Endothelial cell of umbilical vein (primary cell): ENCODE measurements at regions not wholly inside any gene's neighbourhood (a gene's known extent, or its start where the extent isn't known, plus 50 kb on each side); places are given as distances from the start of the nearest gene placed in this dataset.

ENCODE experiments used
- BruUV-seq: library from RNA; stranded (reverse); fragments of 400-500 nt; replicated peaks from 2 replicates; lab custom pipeline; 2021; lab: Mats Ljungman, UMichigan
- CTCF ChIA-PET: fragments of 300-600, 350-600 bp; sonication (Branson Sonifier 250); formaldehyde crosslinking; loops from one replicate; lab custom pipeline; 2021; ENCODE audit warnings: antibody characterized with exemption, inconsistent platforms; lab: Charles Lee
- POLR2A ChIA-PET: fragments of 300-600, 350-600 bp; sonication (Branson Sonifier 250); formaldehyde crosslinking; loops from one replicate; lab custom pipeline; 2021; ENCODE audit warnings: antibody characterized with exemption, inconsistent platforms; lab: Charles Lee
- DNase-seq: peaks from one replicate; pipeline ENCODE4 v3.0.0-alpha.2; 2011; ENCODE audit warnings: low read depth, low spot score
- FAIRE-seq: peaks from 2 replicates; lab custom pipeline; 2011; peaks lifted over from hg19 to GRCh38; lab: Jason Lieb, UNC
- H2AFZ ChIP-seq: 2 replicates; pipeline ENCODE4 v1.6.0; 2012; ENCODE audit warnings: low read depth, low read length, control low read depth, inconsistent platforms
- H3K27ac ChIP-seq: 2 replicates; pipeline ENCODE4 v1.5.1; 2011; ENCODE audit warnings: low read depth, mild to moderate bottlenecking, control low read depth, low read length, moderate library complexity; ENCODE audit not compliant: insufficient read depth
- H3K27me3 ChIP-seq, 2 experiments: 2 replicates each; pipeline versions ENCODE4 v1.6.0 to v1.6.1; 2011; ENCODE audit warnings: low read length in 2 of 2, mixed read lengths in 1 of 2; ENCODE audit not compliant: control insufficient read depth in 2 of 2, insufficient read depth in 2 of 2
- H3K36me3 ChIP-seq, 2 experiments: 2 replicates in 1 of 2; 3 replicates in 1 of 2; pipeline ENCODE4 v1.5.1; 2011; ENCODE audit warnings: low read length in 2 of 2, mild to moderate bottlenecking in 1 of 2, moderate library complexity in 1 of 2; ENCODE audit not compliant: control insufficient read depth in 2 of 2, insufficient read depth in 2 of 2; ENCODE audit errors: extremely low read depth in 1 of 2
- H3K4me1 ChIP-seq: 3 replicates; pipeline ENCODE4 v1.5.1; 2011; ENCODE audit warnings: mild to moderate bottlenecking, low read length; ENCODE audit not compliant: control insufficient read depth, insufficient read depth; ENCODE audit errors: extremely low read depth
- H3K4me2 ChIP-seq: 2 replicates; pipeline ENCODE4 v1.6.1; 2011; ENCODE audit warnings: low read length, control low read depth, mixed read lengths; ENCODE audit not compliant: insufficient read depth
- H3K4me3 ChIP-seq, 3 experiments: fragments of 200-600 bp in 1 of 3; sonication (generic), shearing (Covaris generic) in 1 of 3; replicated peaks in 1 of 3; 2 replicates each; pipeline ENCODE4 v1.5.1; 2011 to 2016; ENCODE audit warnings: control low read depth in 3 of 3, low read length in 3 of 3, mild to moderate bottlenecking in 2 of 3, inconsistent platforms in 1 of 3, low read depth in 1 of 3, moderate library complexity in 1 of 3; ENCODE audit not compliant: insufficient read depth in 1 of 3
- H3K79me2 ChIP-seq: 2 replicates; pipeline ENCODE4 v1.6.0; 2012; ENCODE audit warnings: low read length, inconsistent platforms; ENCODE audit not compliant: control insufficient read depth, insufficient read depth
- H3K9ac ChIP-seq: replicated peaks from 2 replicates; pipeline ENCODE3; 2011; ENCODE audit warnings: low read length, control low read depth; ENCODE audit not compliant: insufficient read depth; ENCODE audit errors: extremely low read depth
- H3K9me1 ChIP-seq: replicated peaks from 3 replicates; pipeline ENCODE4 v1.6.0; 2011; ENCODE audit warnings: mild to moderate bottlenecking, low read length; ENCODE audit not compliant: control insufficient read depth, insufficient read depth; ENCODE audit errors: extremely low read depth
- H3K9me3 ChIP-seq: replicated peaks from 2 replicates; pipeline ENCODE4 v1.5.1; 2012; ENCODE audit warnings: low read length, inconsistent platforms; ENCODE audit not compliant: control insufficient read depth, insufficient read depth
- H4K20me1 ChIP-seq: replicated peaks from 2 replicates; pipeline ENCODE3; 2011; ENCODE audit warnings: mild to moderate bottlenecking, low read length; ENCODE audit not compliant: control insufficient read depth, insufficient read depth; ENCODE audit errors: extremely low read depth
- EZH2 ChIP-seq: IDR thresholded peaks from 2 replicates; pipeline ENCODE4 v1.6.1; 2012; ENCODE audit warnings: borderline replicate concordance, low read depth, mild to moderate bottlenecking, moderate library complexity, low read length, inconsistent platforms; ENCODE audit not compliant: severe bottlenecking
- FOS ChIP-seq: IDR thresholded peaks from 2 replicates; pipeline ENCODE4 v1.6.1; 2011; ENCODE audit warnings: mild to moderate bottlenecking, low read length, moderate library complexity, borderline replicate concordance; ENCODE audit not compliant: insufficient read depth
- GATA2 ChIP-seq: IDR thresholded peaks from 2 replicates; pipeline ENCODE4 v1.7.0; 2011; ENCODE audit warnings: low read depth, mild to moderate bottlenecking, moderate library complexity, mixed read lengths, low read length; ENCODE audit not compliant: insufficient read length, insufficient read depth
- JUN ChIP-seq: IDR thresholded peaks from 2 replicates; pipeline ENCODE4 v1.6.1; 2011; ENCODE audit warnings: borderline replicate concordance, low read depth; ENCODE audit not compliant: insufficient read length, insufficient read depth
- MYC ChIP-seq: IDR thresholded peaks from one replicate; pipeline ENCODE4 v1.6.1; 2011; ENCODE audit warnings: mild to moderate bottlenecking, low read depth, low read length
- POLR2A ChIP-seq: IDR thresholded peaks from 2 replicates; pipeline ENCODE4 v1.6.1; 2012; ENCODE audit warnings: low read depth, mild to moderate bottlenecking, control low read depth, low read length
- POLR2AphosphoS5 ChIP-seq: IDR thresholded peaks from 2 replicates; pipeline ENCODE4 v1.6.1; 2012; ENCODE audit warnings: low read depth, mild to moderate bottlenecking, control low read depth, low read length, moderate library complexity; ENCODE audit not compliant: insufficient read depth
- dilution Hi-C: fragments of 300-500 bp; cut with MboI; formaldehyde crosslinking; loops from one replicate; pipeline ENCODE4 v1.15.0; 2019; ENCODE audit warnings: low sequenced_read_pairs; ENCODE audit not compliant: extremely low pct_ligation_motif_present
- intact Hi-C: fragments of 100-400 bp; cut with micrococcal nuclease; formaldehyde crosslinking; loops from one replicate; pipeline ENCODE4 v1.10.0; 2022
- TF ChIP-seq, protein P1 (sequence below), 2 donors: IDR thresholded peaks; 1 replicate in 1 of 2; 2 replicates in 1 of 2; pipeline ENCODE4 v1.5.1; 2011; ENCODE audit warnings: low read length in 2 of 2, mild to moderate bottlenecking in 2 of 2, moderate library complexity in 2 of 2, control low read depth in 1 of 2, inconsistent platforms in 1 of 2, low read depth in 1 of 2; ENCODE audit not compliant: insufficient read depth in 1 of 2; ENCODE audit errors: extremely low read depth in 1 of 2
- TF ChIP-seq, protein P2 (sequence below): IDR thresholded peaks from 2 replicates; pipeline ENCODE4 v1.6.1; 2011; ENCODE audit not compliant: insufficient read depth, insufficient read length

- Histone ChIP-seq H4K20me1 (no peaks in the 10 kb centered on the region), H3K9me1 (no peaks in the 10 kb centered on the region), H3K9me3 (peaks cover 2% of the 10 kb centered on the region), H3K79me2 (no peaks in the 10 kb centered on the region), H3K27ac (no peak overlapping the region), H3K4me3 (no peak overlapping the region), H3K9ac (no peak overlapping the region), H3K36me3 (no peaks in the 10 kb centered on the region), H2AFZ (no peak overlapping the region), H3K4me2 (no peak overlapping the region), H3K27me3 (no peaks in the 10 kb centered on the region), H3K4me1 (no peaks in the 10 kb centered on the region)
- ChIA-PET CTCF (no interaction called here), POLR2A (no interaction called here)
- intact Hi-C loops (no loop called here), dilution Hi-C loops (no loop called here)
- FAIRE-seq (no peak), DNase-seq (no peak)
- no TSS peak for BruUV-seq
- TF ChIP-seq, protein P1, sequence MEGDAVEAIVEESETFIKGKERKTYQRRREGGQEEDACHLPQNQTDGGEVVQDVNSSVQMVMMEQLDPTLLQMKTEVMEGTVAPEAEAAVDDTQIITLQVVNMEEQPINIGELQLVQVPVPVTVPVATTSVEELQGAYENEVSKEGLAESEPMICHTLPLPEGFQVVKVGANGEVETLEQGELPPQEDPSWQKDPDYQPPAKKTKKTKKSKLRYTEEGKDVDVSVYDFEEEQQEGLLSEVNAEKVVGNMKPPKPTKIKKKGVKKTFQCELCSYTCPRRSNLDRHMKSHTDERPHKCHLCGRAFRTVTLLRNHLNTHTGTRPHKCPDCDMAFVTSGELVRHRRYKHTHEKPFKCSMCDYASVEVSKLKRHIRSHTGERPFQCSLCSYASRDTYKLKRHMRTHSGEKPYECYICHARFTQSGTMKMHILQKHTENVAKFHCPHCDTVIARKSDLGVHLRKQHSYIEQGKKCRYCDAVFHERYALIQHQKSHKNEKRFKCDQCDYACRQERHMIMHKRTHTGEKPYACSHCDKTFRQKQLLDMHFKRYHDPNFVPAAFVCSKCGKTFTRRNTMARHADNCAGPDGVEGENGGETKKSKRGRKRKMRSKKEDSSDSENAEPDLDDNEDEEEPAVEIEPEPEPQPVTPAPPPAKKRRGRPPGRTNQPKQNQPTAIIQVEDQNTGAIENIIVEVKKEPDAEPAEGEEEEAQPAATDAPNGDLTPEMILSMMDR (IDR thresholded peaks at IDR 0.05; ENCODE audit: extremely low read depth in 1 of 2, insufficient read depth in 1 of 2, low read depth in 1 of 2, low read length in 2 of 2) = no peak
- no peak for TF ChIP-seq EZH2
- no peak for TF ChIP-seq POLR2AphosphoS5
- TF ChIP-seq POLR2A = no peak
- TF ChIP-seq, protein P2, sequence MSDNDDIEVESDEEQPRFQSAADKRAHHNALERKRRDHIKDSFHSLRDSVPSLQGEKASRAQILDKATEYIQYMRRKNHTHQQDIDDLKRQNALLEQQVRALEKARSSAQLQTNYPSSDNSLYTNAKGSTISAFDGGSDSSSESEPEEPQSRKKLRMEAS = no peak
- TF ChIP-seq MYC = no peak
- TF ChIP-seq GATA2 = no peak
- TF ChIP-seq FOS = no peak
- no peak for TF ChIP-seq JUN
These were observed 508.0 kb downstream of the BCL11A start for GRCh38 chr2:60045456-60045855.
